ENCODE measurements at regions not wholly inside any gene's neighbourhood (a gene's known extent, or its start where the extent isn't known, plus 50 kb on each side); places are given as distances from the start of the nearest gene placed in this dataset.
"Not testable (repeated sequence)": the region's sequence is repeated elsewhere in the genome, so short reads cannot be mapped to it uniquely, and the experiment has no call there.

DNA sequence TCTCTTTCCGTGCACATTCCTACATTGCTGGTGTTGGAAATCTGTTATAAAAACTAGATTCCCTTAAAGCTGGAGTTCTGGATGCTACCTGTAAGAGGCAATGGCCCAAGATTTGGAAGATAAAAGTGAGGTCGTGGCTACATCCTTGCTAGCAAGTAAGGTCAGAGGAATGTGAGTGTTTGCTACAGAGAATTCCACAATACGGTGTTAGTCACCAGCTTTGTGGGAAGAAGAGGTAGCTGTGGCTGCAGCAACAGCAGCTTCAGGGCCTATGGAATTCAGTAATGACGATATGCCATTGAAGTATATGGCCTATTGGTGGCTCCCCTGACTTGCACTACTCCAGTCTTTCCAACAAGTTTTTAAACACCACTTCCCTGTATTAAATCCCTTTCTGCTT is 227.7 kb upstream of the TMEM260 start:
- DNase-seq: no peak

DNA sequence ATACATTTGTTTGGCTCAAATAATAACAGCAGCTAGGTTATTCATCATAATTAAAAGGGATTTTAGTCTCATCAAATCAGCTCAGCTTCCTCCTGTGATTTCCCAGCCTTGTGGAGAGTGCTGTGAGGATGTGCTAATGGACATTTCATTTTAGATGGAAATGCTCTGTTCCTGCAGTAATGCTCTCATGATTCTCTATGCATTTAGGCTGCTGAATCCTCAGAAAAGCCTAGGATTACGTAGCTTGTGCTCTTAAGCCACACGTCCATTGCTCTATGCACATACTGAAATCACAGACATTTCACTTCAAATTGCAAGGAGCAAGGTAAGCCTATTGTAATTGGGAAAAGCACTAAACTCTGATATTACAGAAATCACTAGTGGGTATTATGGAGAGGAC is 226.6 kb upstream of the TMEM260 start:
- no peak for DNase-seq

GRCh38 chr14:56357428-56357827 is 222.2 kb upstream of the TMEM260 start:
- no peak for DNase-seq

- DNase-seq: no peak
Observed at GRCh38 chr14:56358275-56358674, 221.3 kb upstream of the TMEM260 start.

DNA sequence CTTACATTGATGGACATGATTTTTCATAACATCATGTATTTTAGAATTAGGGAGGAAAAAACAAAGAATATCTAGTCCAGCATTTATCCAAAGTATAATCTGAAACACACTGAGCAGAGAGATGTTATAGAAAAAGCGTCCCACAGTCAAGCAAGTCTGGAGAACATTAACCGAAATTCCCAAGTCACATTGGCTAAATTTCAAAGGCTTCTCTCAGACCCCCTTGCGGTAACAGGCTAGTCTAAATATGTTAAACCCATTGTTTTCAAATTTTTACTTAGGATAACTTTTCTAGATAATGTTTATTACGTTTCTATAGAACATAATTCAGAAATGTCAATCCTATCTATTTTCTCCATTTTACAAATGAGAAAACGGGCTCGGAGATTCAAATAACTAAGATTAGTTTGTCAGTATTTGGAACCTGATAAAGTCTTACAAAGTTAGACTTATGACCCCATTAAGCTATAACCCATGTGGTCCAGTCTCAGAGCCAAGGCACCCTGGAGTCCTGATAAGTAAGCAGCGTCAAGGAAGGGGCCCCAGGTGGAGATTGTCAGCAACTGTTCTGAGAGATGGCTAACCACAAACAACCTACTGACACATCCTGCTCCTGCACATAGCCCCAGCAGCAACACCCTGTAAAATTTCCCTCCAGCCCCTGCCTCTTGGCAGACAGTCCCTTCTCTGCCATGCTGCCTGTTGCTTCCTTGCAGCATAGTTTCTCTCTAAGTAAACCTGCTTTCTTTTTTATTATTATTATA is 220.6 kb upstream of the TMEM260 start:
- DNase-seq: no peak

GRCh38 chr14:56365663-56366062 is 213.9 kb upstream of the TMEM260 start:
- DNase-seq: not testable (repeated sequence)

GRCh38 chr14:56367416-56367815 is 212.2 kb upstream of the TMEM260 start:
- no peak for DNase-seq

GRCh38 chr14:56371737-56372136 is 207.9 kb upstream of the TMEM260 start:
- DNase-seq: no peak

DNA sequence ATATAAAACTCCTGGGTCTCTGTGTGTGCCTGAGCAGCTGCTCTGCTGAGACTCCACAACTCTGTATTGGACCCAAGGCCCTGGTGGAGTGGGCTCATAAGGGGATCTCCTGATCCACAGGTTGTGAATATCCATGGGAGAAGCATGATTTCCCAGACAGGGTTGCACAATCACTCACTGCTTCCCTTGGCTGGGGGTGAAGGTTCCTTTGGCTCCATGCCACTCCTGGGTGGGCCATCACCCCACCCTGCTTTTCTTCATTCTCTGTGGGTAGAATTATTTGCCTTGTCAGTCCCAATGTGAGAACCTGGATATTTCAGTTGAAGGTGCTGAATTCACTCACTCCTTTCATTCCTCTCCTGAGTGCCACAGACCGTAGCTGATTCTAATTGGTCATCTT is 205.2 kb upstream of the TMEM260 start:
- DNase-seq: no peak

GRCh38 chr14:56378046-56378445 is 201.6 kb upstream of the TMEM260 start:
- DNase-seq: no peak

DNA sequence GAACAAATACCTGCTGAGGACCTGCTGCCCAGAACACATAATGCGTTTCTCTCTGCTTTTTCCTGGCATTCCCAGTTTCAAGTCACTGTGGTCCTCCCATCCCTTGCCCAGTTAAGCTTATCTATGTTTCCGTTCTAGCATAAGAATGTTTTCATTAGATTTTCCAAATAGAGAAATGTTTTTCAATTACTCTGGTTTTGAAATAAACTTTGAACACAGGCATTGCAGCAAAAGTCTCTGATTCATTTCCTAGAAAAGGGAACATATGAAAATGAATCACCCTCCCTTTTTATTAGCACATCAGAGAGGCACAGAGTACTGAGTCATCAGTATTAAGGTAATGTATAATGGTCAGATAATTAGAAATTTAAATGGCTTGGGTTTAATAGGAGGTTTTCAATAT is 201.1 kb upstream of the TMEM260 start:
- no peak for DNase-seq

DNA sequence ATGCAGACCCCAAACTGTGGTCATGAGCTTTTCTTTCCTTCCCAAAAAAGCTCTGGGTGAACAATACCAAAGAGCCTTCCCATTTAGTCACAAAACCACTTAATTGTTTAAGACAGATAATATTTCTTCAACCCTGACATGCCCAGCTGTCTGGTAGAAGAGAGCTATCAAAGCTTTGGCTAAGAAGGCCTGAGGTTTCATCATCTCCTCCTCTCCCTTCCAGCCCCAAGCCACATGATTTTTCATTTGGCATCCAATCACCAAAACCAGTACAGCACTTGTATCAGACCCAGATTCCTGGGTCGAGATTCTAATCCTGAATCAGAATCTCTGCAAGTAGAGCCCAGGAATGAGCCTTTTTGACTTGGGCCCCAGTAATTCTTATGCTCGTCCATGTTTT is 199.6 kb upstream of the TMEM260 start:
- no peak for DNase-seq

DNA sequence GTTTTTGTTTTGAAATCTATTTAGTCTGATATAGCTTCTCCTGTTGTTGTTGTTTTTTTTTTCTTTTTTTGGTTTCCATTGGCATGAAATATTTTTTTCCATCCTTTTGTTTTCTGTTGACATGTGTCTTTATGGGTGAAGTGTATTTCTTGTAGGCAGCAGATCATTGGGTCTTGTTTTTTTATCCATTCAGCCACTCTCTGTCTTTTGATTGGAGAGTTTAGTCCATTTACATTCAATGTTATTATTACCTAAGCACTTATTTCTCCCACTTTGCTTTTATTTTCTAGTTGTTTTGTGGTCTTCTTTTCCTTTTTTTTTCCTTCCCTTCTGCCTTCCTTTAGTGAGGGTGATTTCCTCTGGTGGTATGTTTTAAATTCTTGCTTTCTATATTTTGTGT is 193.6 kb upstream of the TMEM260 start:
- no peak for DNase-seq

DNA sequence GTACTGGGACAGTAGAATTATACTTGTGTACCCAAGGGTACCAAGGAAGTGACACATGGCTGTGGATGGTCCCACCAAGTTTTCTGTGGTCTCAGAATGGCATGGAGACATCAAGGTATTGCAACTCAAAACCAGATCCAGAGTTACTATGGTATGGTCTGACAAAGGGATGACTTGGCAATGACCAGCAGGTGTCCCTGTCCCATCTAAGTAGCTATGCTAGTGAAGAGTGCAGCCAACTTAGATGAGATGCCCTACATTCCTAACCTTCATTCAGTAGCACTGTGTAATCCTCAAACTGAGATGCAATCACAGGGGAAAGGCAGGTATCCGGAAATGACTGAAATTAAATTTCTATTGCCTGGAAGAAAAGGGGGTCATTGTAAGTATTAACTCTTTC is 188.7 kb upstream of the TMEM260 start:
- DNase-seq: no peak

GRCh38 chr14:56394826-56395530 is 184.6 kb upstream of the TMEM260 start:
- DNase-seq: no peak

GRCh38 chr14:56400109-56400825 is 179.3 kb upstream of the TMEM260 start:
- no peak for DNase-seq

- DNase-seq: no peak
Observed at GRCh38 chr14:56412468-56413434, 166.8 kb upstream of the TMEM260 start.

DNA sequence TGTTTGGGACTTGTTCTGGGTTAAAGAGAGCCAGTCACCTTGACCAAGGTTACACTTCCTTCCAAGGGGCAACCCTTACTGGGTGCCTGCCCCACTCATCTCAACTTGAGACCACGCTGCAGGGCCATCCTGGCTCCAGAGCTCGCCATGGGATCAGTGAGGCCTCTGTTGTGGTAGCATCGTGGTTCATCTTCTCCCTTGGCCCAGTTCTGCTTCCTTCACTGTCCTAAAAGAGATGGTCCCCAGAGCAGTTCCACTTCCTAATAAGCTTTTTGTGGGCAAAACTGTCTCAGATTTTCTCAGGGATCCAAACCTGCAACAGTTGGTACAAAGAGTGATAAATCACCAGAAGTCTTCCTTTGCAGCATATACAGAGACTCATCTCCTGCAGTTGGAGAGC is 165.9 kb upstream of the TMEM260 start:
- DNase-seq: no peak

- no peak for DNase-seq
Observed at GRCh38 chr14:56414236-56414635, 165.4 kb upstream of the TMEM260 start.

- DNase-seq: no peak
Observed at GRCh38 chr14:56416213-56416612, 163.4 kb upstream of the TMEM260 start.

- DNase-seq: no peak
Observed at GRCh38 chr14:56417173-56417572, 162.4 kb upstream of the TMEM260 start.

- DNase-seq: no peak
Observed at GRCh38 chr14:56419750-56420149, 159.8 kb upstream of the TMEM260 start.

GRCh38 chr14:56422221-56422620 is 157.4 kb upstream of the TMEM260 start:
- DNase-seq: no peak
